GM23248 (cell line): ENCODE measurements at regions not wholly inside any gene's neighbourhood (a gene's known extent, or its start where the extent isn't known, plus 50 kb on each side); places are given as distances from the start of the nearest gene placed in this dataset.

Experiments used
- EZH2 ChIP-seq: fragments of 200-600 bp; sonication (generic); IDR thresholded peaks from 2 replicates; pipeline ENCODE4 v1.6.1; 2018; ENCODE audit warnings: antibody characterized with exemption, mild to moderate bottlenecking; ENCODE audit not compliant: insufficient read depth, poor library complexity, severe bottlenecking
- EZH2phosphoT487 ChIP-seq: fragments of 200-600 bp; sonication (generic); IDR thresholded peaks from 2 replicates; pipeline ENCODE4 v1.6.1; 2018; ENCODE audit warnings: antibody characterized with exemption, moderate library complexity, mild to moderate bottlenecking, low read depth; ENCODE audit not compliant: insufficient read depth

DNA sequence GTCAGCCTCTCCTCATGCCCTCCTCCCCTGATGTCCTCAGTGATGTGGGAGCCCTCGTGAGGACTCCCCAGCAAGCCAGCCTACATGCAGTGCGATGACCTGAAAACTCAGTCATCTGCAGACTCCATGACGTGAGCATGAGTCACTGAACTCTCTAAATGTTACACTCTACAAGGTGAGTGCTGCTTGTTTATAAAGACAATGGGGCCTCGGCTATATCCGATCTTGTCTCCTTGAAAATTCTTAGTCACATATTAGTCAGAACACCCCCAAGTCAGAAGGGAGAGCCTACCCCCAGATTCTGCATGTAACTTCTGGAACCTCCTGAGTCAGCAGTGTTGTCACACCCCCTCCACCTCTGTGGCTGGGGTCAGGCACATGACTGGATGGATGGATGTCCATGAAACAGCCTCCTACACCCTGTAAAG lies 673.8 kb downstream of the INHBA start:
- TF ChIP-seq EZH2 (no peak), EZH2phosphoT487 (no peak)
